Stimulated activated CD8-positive, alpha-beta memory T cell treated with anti-CD3 and anti-CD28 coated beads, Interleukin-7, amount 100 ng/mL, for 48 hours (primary cell): ENCODE measurements at regions not wholly inside any gene's neighbourhood (a gene's known extent, or its start where the extent isn't known, plus 50 kb on each side); places are given as distances from the start of the nearest gene placed in this dataset.

Experiments used
- DNase-seq, 2 donors: peaks; one replicate each; pipeline ENCODE4 v3.0.0-alpha.2; 2020; ENCODE audit warnings: low read depth in 1 of 2; ENCODE audit errors: extremely low read depth in 1 of 2

GRCh38 chr1:14511166-14511680 is 87.3 kb upstream of the KAZN start:
- no peak for DNase-seq

- no peak for DNase-seq
Measured at GRCh38 chr1:14511796-14512585, 86.5 kb upstream of the KAZN start.

- no peak for DNase-seq
Measured at GRCh38 chr1:14513111-14513510, 85.4 kb upstream of the KAZN start.

- DNase-seq, result no peak
Measured at GRCh38 chr1:14514739-14515138, 83.7 kb upstream of the KAZN start.

- DNase-seq, result no peak
Measured at GRCh38 chr1:14516974-14517840, 81.3 kb upstream of the KAZN start.

GRCh38 chr1:14517841-14518180 is 80.7 kb upstream of the KAZN start:
- DNase-seq, result no peak

GRCh38 chr1:14519976-14520375 is 78.5 kb upstream of the KAZN start:
- DNase-seq, result no peak

- DNase-seq, result no peak
Measured at GRCh38 chr1:14520514-14521163, 77.8 kb upstream of the KAZN start.

GRCh38 chr1:14521622-14522021 is 76.9 kb upstream of the KAZN start:
- DNase-seq, result no peak

- DNase-seq, result no peak
Measured at GRCh38 chr1:14522077-14522925, 76.2 kb upstream of the KAZN start.

GRCh38 chr1:14522926-14523241 is 75.6 kb upstream of the KAZN start:
- DNase-seq, result no peak

GRCh38 chr1:14524826-14525636 is 73.5 kb upstream of the KAZN start:
- no peak for DNase-seq

- no peak for DNase-seq
Measured at GRCh38 chr1:14529475-14529874, 69.0 kb upstream of the KAZN start.

GRCh38 chr1:14531519-14531918 is 67.0 kb upstream of the KAZN start:
- no peak for DNase-seq

GRCh38 chr1:14535619-14536355 is 62.7 kb upstream of the KAZN start:
- DNase-seq, result no peak

- no peak for DNase-seq
Measured at GRCh38 chr1:14538335-14538734, 60.1 kb upstream of the KAZN start.

- no peak for DNase-seq
Measured at GRCh38 chr1:14539309-14539708, 59.2 kb upstream of the KAZN start.

GRCh38 chr1:14539953-14540563 is 58.4 kb upstream of the KAZN start:
- no peak for DNase-seq

GRCh38 chr1:14541348-14541747 is 57.1 kb upstream of the KAZN start:
- DNase-seq, result no peak
